Activated CD8-positive, alpha-beta T cell treated with anti-CD3 and anti-CD28 coated beads for 36 hours (primary cell): ENCODE measurements at regions not wholly inside any gene's neighbourhood (a gene's known extent, or its start where the extent isn't known, plus 50 kb on each side); places are given as distances from the start of the nearest gene placed in this dataset.

Experiments used
- ATAC-seq: fragments of 200-7000 bp; cut with Tn5 transposase; one replicate; pipeline ENCODE4 v1.10.0; 2021; ENCODE audit warnings: mild to moderate bottlenecking, moderate library complexity
- CTCF ChIA-PET: fragments of 350-600 bp; sonication (Branson Sonifier 250); formaldehyde crosslinking; loops from one replicate; lab custom pipeline; 2021; ENCODE audit warnings: antibody characterized with exemption; lab: Charles Lee
- POLR2A ChIA-PET: fragments of 350-600 bp; sonication (Branson Sonifier 250); formaldehyde crosslinking; loops from one replicate; lab custom pipeline; 2021; ENCODE audit warnings: antibody characterized with exemption; lab: Charles Lee
- DNase-seq: peaks from one replicate; pipeline ENCODE4 v3.0.0-alpha.2; 2020
- H3K27ac Mint-ChIP-seq: one replicate; pipeline ENCODE4 v1.8.0; 2021; ENCODE audit warnings: mild to moderate bottlenecking, mixed read lengths
- H3K27me3 Mint-ChIP-seq: one replicate; pipeline ENCODE4 v1.8.0; 2021; ENCODE audit warnings: mixed read lengths
- H3K36me3 Mint-ChIP-seq: one replicate; pipeline ENCODE4 v1.8.0; 2021; ENCODE audit warnings: low read depth, mixed read lengths
- H3K4me1 Mint-ChIP-seq: one replicate; pipeline ENCODE4 v1.8.0; 2021; ENCODE audit warnings: low read depth, mixed read lengths
- H3K4me3 Mint-ChIP-seq: one replicate; pipeline ENCODE4 v1.8.0; 2021; ENCODE audit warnings: mild to moderate bottlenecking, moderate library complexity, mixed read lengths
- H3K9me3 Mint-ChIP-seq: one replicate; pipeline ENCODE4 v1.8.0; 2021; ENCODE audit warnings: mixed read lengths
- intact Hi-C: fragments of 100-400 bp; cut with micrococcal nuclease; formaldehyde crosslinking; loops from one replicate; pipeline ENCODE4 v1.10.0; 2022
- TF ChIP-seq, protein P1 (sequence below): fragments of 200-600 bp; IDR thresholded peaks from one replicate; pipeline ENCODE4 v1.8.0; 2022; ENCODE audit warnings: antibody characterized with exemption, mild to moderate bottlenecking

- no peaks in the 10 kb centered on the region for H3K4me1 Mint-ChIP-seq
- H3K9me3 Mint-ChIP-seq: peaks cover 4% of the 10 kb centered on the region
- H3K27ac Mint-ChIP-seq: no peak overlapping the region
- TF ChIP-seq, protein P1, sequence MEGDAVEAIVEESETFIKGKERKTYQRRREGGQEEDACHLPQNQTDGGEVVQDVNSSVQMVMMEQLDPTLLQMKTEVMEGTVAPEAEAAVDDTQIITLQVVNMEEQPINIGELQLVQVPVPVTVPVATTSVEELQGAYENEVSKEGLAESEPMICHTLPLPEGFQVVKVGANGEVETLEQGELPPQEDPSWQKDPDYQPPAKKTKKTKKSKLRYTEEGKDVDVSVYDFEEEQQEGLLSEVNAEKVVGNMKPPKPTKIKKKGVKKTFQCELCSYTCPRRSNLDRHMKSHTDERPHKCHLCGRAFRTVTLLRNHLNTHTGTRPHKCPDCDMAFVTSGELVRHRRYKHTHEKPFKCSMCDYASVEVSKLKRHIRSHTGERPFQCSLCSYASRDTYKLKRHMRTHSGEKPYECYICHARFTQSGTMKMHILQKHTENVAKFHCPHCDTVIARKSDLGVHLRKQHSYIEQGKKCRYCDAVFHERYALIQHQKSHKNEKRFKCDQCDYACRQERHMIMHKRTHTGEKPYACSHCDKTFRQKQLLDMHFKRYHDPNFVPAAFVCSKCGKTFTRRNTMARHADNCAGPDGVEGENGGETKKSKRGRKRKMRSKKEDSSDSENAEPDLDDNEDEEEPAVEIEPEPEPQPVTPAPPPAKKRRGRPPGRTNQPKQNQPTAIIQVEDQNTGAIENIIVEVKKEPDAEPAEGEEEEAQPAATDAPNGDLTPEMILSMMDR: no peak
- H3K4me3 Mint-ChIP-seq: no peak overlapping the region
- POLR2A ChIA-PET: no interaction called here
- CTCF ChIA-PET: no interaction called here
- DNase-seq (no peak), ATAC-seq (no peak)
- intact Hi-C loops: no loop called here
- H3K36me3 Mint-ChIP-seq: no peaks in the 10 kb centered on the region
- H3K27me3 Mint-ChIP-seq: no peaks in the 10 kb centered on the region
Observed at GRCh38 chr1:188129856-188130838, 1301.4 kb downstream of the PLA2G4A start.

- no peak for DNase-seq
- no peak overlapping the region for H3K27ac Mint-ChIP-seq
- no peak overlapping the region for H3K4me3 Mint-ChIP-seq
- ChIA-PET CTCF (no interaction called here), POLR2A (no interaction called here)
- no peaks in the 10 kb centered on the region for H3K4me1 Mint-ChIP-seq
- intact Hi-C loops: no loop called here
- TF ChIP-seq, protein P1: no peak
- no peaks in the 10 kb centered on the region for H3K36me3 Mint-ChIP-seq
- no peaks in the 10 kb centered on the region for H3K27me3 Mint-ChIP-seq
- no peak for ATAC-seq
- H3K9me3 Mint-ChIP-seq: peaks cover 9% of the 10 kb centered on the region
Observed at GRCh38 chr1:188137221-188137620, 1308.5 kb downstream of the PLA2G4A start.

DNA sequence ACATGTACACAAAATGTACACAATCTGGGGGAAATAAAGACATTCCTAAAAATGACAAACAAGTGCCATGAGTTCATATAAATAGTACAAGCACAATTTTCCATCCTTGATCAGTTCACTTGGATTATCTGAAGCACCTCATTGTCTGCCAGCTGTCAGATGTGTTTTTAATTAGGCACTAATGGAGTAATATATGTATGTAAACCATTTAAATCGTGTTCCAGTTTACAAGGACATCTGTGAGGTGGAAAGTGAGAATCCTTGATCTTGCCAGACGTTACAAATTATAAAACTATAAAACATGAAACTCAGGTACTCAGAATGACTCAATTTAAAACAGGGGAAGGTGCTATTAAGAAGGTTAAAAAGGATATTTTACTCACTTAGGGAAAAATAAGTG lies 1312.2 kb downstream of the PLA2G4A start:
- H3K36me3 Mint-ChIP-seq: no peaks in the 10 kb centered on the region
- ChIA-PET POLR2A (no interaction called here), CTCF (no interaction called here)
- H3K4me1 Mint-ChIP-seq: no peaks in the 10 kb centered on the region
- peaks cover 12% of the 10 kb centered on the region for H3K9me3 Mint-ChIP-seq
- H3K4me3 Mint-ChIP-seq: no peak overlapping the region
- no peaks in the 10 kb centered on the region for H3K27me3 Mint-ChIP-seq
- TF ChIP-seq, protein P1: no peak
- DNase-seq (no peak), ATAC-seq (no peak)
- intact Hi-C loops: no loop called here
- no peak overlapping the region for H3K27ac Mint-ChIP-seq

DNA sequence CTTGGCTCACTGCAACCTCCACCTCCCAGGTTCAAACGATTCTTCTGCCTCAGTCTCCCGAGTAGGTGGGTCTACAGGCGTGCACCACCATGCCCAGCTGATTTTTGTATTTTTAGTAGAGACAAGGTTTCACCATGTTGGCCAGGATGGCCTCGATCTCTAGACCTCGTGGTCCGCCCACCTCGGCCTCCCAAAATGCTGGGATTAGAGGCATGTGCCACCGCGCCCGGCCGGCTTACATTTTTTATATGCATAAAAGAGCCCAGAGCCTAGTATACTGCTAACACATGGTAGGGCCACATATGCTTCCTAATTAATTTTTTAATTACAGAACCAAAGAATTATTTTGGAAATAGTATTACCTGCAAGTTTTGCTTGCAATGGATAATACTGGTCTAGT lies 1325.4 kb downstream of the PLA2G4A start:
- ATAC-seq (no peak), DNase-seq (no peak)
- no peak overlapping the region for H3K27ac Mint-ChIP-seq
- ChIA-PET POLR2A (interaction anchor here (0.7 kb wide), 1 partner anchor 1674 kb away, joined by 4 read pairs; no protein-coding TSS in a partner anchor), CTCF (no interaction called here)
- H3K4me1 Mint-ChIP-seq: no peaks in the 10 kb centered on the region
- TF ChIP-seq, protein P1: no peak
- no peaks in the 10 kb centered on the region for H3K27me3 Mint-ChIP-seq
- H3K4me3 Mint-ChIP-seq: no peak overlapping the region
- intact Hi-C loops: no loop called here
- H3K9me3 Mint-ChIP-seq: peaks cover 2% of the 10 kb centered on the region
- no peaks in the 10 kb centered on the region for H3K36me3 Mint-ChIP-seq

DNA sequence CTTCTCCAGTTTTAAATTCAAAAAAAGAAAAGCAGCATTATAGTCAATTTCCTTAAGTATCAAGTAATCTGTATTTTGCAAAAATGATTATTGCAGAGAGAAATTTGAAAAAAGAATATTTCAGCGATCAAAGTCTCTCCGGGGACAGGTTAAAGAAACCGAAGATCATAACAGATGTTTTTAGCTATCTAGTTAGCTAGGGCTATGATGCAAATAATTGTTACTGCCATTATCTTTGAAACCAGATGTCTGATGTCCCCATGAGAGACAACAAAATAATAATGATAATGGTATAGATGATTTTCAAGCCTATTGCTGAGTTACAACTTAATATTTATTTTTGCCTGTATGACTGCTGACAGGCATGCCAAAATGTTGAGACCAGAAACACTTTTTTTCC lies 1326.0 kb downstream of the PLA2G4A start:
- ATAC-seq: no peak
- intact Hi-C loops: no loop called here

More for the DNA sequence above, 1326.0 kb downstream of the PLA2G4A start:
- ChIA-PET POLR2A (interaction anchor here (0.7 kb wide), 1 partner anchor 1674 kb away, joined by 4 read pairs; no protein-coding TSS in a partner anchor), CTCF (no interaction called here)
- no peak overlapping the region for H3K27ac Mint-ChIP-seq
- H3K36me3 Mint-ChIP-seq: no peaks in the 10 kb centered on the region
- TF ChIP-seq, protein P1: no peak
- no peaks in the 10 kb centered on the region for H3K27me3 Mint-ChIP-seq
- H3K9me3 Mint-ChIP-seq: peaks cover 4% of the 10 kb centered on the region
- H3K4me1 Mint-ChIP-seq: no peaks in the 10 kb centered on the region
- no peak overlapping the region for H3K4me3 Mint-ChIP-seq
- DNase-seq: no peak
